Glomerular endothelial cell (primary cell): ENCODE measurements at regions not wholly inside any gene's neighbourhood (a gene's known extent, or its start where the extent isn't known, plus 50 kb on each side); places are given as distances from the start of the nearest gene placed in this dataset.

Experiments used
- DNase-seq: peaks from one replicate; pipeline ENCODE4 v3.0.0-alpha.2; 2011; ENCODE audit warnings: low read depth, low spot score; ENCODE audit errors: extremely low read depth

DNA sequence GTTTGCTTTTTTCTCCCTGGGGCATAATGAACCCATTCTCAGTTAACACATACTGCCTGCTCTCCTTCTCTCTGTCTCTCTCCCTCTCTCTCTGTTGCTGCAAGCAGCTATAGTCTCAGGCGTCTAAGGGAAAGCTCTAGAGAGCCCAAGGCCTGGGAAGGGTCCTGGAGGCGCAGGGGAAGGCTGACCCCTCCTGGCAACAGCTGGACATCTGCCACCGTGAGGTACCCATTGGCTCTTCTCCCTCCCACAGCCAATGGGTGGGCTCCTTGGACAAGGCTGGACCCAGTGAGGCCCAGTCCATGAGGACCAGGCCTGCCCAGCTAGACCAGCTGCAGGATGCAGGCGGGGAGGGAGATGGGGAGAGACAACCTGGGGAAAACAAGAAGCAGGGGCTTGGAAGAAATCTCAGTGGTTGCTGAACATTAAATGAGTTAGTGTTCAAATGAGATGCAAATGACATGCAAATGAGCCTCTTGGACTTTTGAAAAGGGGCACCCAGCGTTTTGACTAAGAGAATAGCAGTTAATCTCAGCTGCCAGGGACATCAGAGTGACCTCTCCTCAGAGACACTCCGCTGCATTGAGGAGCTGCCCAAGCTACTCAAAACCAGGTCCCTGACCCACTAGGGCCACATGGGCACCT lies 349.7 kb downstream of the BUD13 start:
- DNase-seq, result no peak

DNA sequence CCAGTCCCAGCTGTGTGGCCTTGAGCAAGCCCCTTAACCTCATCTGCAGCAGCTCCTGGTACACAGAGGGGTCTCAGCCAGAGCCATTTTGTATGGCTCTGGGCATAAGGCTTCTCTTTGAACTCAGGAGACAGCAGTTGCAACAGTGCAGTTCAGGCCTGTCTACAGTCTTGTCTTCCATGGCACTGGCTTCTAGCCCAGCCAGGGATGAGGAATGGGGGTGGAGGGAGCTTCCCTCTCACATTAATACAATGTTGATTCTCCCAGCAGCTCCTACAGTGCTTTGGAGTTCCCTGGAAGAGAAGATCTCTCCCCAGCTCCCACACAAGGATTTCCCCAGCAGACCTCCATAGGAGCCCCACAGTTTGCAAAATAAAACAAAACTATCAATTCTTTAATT lies 350.2 kb downstream of the BUD13 start:
- DNase-seq, result no peak

DNA sequence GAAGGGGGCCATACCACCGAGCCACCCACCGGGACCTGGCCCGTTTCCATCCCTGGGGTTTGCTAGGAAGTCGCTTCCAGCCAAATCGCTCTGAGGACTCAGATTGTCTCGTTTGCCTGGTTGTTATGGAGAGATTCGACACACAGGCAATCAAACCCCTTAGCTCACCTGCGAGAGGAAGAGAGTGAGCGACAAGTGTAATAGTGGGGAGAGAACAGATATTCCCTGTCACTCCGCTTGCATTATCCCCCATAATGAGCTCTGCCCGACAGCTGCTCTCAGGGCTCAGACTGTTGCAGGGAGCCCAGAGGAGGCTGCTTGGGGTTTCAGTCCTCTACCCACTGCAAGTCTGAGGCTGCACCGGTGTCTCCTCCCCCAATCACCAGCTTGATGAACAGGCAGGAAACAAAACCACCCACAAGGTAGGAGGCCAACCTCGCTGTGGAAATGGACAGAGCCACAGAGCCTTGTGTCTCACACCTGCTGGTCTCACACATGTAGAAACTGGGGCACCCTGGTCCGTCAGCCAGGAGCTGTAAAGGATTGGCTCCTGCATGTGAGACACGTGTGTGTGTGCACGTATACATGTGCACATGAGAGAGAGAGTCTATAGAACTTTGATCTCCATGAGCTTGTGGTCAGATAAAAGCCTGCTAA lies 351.1 kb downstream of the BUD13 start:
- no peak for DNase-seq

DNA sequence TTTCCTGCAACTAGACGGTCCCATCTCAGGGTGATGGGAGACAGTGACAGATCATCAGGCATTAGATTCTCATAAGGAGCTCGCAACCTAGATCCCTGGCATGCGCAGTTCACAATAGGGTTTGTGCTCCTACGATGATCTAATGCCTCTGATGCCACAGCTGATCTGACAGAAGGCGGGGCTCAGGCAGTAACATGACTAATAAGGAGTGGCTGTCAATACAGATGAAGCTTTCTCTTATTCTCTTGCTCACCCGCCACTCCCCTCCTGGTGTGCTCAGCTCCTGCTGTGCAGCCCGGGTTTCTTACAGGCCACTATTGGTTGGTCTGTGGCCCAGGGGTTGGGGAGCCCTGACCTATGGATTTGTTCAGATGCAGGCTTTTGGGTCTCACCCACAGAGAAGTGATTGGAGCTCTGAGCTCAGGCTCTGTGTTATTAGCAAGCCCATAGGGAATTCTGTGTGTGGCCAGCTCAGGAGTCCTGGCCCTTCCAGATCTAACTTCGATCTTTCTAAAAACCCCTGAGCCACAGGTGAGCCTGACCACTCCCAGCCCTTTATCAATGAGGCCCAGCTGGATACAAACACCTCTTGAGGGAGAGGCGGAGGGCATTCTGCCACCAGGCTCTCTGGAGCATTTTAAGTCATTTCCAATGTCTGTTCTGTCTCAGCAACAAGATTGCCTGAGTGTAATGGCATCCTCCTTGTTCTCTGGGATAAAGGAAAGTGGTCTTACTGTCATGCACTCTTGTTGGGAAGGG lies 351.8 kb downstream of the BUD13 start:
- no peak for DNase-seq

DNA sequence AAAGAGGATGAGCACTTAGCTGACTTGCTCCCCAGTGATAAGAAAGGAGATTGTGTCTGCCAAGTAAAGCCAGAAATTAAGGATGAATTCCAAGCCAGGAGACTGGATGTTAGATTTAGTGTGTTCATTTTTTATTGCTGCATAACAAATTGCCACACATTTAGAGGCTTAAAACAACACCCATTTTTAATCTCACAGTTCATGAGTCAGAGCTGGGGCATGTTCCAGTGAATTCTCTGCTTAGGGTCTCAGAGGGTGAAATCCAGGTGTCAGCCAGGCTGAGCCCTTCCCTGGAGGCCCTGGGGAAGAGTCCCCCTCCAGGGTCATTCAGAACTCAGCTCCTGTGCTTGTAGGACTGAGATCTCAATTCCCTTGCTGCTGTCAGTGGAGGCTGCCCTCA lies 352.8 kb downstream of the BUD13 start:
- DNase-seq, result no peak

DNA sequence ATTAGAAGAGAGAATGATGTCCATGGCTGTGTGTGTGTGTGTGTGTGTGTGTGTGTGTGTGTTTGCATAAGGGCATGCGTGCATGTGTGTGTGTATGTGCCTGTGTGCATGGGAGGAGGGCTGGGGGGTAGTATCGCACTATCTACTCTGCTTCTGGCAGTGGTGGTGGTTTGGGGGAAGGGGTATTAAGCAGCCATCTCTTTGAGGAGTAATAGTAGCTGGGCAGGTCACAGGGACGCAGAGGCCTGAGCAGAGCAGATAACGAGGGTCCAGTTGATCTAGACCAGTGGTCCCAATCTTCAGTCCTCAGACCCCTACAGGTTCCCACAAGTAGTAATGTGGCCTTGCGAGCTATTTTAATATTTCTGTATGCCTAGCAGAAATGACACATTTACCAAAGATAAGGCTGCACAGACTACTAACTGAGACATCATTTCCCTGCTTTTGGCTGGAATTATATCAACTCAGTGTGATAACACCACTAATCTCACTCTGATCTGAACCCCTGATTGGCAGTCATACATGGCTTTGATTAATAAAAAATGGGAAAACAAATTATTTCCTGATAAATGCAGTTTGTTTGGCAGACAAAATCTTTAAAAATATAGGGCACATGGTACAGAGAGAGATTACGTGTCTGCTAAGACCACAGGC lies 354.3 kb downstream of the BUD13 start:
- DNase-seq, result no peak

DNA sequence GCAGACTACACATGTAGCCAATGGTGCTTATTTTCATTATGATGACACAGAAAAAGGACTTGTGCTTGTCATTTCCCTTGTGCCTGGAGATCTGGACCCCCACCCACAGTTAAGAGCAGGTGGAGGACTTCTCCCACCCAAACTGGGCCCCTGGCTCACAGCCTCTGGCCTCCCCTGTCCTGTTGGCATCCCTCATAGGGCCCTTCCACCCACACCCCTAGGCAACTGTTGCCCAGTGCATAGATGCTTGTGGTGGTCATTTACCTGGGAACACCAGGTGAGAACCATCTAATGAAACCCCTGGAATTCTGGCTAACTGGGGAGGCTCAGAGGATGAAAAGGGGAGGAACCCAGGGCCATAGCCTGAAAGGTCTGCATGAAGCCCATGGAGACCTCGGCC lies 355.9 kb downstream of the BUD13 start:
- no peak for DNase-seq

DNA sequence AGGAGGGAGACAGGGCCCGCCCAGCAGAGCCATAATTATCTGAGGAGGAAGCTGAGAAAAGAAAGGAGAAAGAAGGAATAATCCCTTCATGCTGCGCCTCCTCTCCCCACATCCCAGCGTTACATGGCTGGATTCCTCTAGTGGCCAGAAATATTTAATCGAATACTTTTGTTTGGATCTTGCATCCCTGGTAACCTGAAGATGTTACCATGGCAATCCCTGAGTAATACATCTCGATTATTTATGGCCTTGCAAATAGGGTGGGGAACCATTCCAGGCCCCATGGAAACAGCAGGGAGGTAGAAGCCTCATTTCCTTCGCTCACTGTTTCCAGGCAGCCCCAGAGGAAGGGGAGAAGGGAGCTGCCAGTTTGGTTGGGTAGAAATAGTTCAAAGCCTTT lies 357.7 kb downstream of the BUD13 start:
- no peak for DNase-seq

DNA sequence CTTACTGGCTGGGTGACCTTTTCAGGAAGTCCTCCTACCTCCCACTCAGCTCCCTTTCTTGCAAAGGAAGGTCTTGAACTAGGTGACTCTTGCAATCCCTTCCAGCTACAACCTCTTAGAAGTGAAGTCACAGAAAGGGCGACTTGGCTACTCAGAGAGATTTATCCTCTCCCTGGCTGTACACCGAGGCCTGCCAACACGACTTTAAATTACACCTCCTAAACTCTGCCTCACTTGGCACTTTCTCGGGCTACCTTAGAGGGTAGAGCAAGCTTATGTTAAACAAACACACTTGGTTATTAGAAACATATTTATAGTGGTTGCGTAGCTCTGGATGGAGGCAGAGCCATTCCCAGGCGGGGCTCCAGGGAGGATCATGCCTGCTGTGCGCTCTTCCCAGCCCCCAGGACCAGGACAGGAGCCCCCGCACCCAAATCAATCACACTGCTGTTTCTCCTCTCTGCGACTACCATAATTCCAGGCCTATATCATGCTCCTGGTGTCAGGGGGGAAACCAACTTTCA lies 358.4 kb downstream of the BUD13 start:
- no peak for DNase-seq

DNA sequence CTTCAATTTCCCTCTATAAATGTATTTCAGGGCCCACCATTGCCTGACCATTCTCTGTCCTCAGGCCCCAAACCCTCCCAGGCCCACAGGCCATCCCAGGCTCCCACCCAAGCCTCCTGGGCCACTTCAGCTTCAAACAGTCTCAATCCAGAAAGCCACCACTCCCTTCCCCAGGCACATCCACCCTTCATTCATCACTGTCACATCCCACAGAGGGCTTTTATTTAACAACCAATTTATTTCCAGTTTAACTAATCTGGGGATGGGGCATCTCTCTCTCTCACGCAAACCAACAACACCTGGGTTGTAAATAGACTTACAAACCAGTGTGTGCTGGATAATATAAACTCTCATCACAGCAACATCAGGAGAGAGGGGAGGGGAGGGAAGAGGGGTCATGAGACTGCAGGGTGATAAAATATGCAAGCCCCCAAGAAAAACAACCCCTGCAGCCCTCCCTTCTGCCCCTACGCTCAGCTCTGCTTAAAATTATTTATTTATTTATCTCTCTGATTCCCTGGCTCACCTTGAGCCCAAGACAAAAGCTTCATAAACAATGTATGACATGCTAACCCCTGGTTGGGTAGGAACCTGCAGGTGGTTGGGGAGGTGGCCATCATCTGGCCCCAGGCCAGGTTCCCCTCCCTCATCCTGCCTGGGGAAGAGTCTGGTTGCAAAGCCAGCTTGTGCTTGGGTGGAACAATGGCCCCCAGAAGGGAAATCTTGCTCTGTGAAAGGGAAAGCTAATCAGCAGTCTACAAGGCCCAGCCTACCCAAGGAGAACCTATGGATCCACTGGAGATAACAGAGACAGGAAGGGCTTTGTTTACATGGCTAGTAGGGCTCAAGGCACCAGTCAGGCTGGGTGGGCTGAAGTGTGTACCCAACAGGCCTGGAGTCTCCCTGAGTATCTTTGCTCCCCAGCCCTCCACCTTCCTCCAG lies 359.2 kb downstream of the BUD13 start:
- no peak for DNase-seq

DNA sequence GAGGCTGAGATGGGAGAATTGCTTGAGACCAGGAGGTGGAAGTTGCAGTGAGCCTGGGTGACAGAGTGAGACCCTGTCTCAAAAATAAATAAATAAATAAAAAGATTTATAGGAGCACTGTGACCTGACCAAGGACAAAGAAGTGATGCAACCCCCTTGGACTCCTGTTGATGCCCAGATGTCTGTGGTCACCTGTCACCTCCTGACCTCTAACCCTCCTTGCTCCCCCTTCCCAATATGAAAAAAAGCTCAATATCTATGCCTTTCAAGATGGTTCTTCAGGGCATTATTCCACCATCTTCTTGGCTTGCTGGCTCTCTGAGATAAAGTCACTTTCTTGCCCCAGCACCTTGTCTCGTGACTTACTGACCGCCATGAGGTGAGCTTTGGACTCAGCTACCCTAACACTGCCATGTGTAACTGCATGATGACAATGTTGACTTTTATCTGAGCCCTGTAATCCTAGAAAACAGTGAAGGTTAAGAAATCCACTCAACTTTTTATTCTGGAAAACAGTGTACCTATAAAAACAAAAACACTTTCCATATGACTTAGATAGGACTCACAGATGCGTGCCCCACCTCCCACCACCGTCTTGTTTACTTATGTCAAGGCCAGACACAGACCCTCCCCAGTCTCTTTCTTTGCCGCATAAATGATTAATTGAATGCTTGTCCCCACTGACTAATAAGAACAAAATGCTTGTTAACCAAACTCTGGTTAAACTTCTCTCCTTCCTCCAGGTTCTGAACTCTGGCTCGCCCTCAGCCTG lies 360.5 kb downstream of the BUD13 start:
- no peak for DNase-seq

DNA sequence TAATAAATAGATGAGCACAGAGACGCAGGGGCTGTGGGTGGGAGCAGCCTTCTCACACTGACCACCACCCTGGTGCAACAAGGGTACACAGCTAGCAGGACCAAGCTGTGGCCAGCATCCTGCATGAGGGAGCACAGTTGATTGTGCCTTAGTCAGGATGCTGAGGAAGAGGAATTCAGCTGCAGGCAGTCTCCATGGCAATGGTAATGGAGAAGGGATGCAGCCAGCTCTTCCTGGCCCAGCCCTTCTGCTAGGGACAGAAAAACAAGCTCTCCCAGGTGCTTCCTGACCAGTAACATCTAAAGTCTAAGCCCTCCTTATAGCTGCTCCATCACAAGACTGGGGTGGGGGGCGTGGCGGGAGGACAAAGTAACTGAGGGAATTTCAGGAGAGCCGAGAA lies 363.5 kb downstream of the BUD13 start:
- DNase-seq, result no peak

DNA sequence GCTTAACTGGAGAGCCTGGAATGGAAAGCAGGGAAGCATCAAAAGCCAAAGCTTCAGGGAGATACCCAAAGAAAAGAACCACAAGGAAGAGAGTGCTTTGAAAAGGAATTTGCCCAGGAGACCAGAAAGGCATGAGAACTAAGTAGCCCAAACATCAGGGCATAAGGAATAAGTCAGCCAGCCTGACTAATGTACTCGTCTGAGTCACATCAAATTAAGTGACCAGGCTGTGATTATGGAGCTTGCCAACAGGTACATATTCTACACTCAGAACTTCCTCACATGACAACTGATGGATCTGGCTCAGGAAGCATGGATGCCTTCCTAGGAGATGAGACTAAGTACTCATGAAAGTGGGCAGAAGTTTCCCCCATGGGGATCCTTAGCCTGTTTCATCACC lies 366.7 kb downstream of the BUD13 start:
- DNase-seq, result no peak

DNA sequence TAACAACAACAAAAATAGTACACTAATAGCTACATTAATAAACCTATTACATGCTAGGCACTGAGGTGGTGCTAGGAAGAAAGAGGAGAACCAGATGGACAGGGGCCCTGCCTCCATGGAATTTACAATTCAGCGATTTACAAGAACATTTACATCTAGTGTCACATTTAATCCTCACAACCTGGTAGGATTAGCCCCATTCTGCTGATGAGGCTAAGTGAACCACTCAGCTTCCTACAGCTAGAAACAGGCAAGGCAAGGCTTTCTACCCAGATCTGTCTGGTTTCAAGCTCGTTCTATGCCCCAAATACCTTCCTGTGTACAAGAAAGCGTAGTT lies 368.4 kb downstream of the BUD13 start:
- DNase-seq, result no peak

DNA sequence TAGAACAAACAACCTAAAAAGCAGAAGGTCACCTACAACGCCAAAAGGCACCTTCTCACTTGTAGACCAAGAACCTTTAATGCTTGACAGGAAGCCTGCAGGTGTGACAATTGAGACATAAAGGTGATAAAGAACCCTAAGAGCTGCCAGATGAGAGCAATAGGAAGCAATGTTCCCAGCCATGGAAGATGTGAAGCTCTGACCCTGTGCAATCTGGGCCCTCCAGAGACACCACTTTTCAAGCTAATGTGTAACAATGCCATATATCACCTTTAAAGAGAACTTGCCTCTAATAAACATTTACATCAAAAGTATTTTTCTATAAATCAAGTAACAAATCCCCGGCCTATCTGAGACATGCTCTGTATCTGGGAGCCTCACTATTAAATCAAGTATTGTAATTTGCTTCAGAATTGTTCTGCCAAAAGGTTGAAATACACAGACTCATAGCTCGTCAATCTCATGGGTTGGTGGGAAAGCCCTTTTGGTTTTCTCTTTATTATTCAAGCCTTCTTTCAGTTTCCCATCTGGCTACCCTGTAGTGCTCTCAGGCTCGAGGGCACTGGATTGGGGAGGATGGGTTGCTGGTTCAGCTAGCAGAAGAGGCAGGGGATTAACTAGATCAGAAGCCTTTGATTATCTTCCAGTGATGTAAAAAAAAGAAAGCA lies 368.9 kb downstream of the BUD13 start:
- no peak for DNase-seq

DNA sequence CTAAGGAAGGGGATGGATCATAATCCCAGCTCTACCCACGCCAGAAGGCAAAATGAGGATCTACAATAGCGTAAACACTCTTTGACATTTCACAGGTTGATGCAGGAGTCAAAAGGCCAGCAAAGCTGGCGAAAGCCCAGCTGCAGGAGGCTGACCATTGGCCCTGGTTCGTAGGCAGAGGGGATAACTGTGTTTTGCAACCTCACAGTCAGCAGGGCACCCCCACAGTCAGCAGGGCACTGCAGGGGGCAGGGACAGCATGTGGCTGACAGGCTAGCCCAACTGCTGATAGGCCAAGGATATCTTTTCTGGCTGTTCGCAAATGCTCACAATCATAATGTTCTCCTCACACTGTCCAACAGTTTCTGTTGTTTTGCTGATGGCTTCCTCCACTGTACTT lies 372.7 kb downstream of the BUD13 start:
- DNase-seq, result no peak

DNA sequence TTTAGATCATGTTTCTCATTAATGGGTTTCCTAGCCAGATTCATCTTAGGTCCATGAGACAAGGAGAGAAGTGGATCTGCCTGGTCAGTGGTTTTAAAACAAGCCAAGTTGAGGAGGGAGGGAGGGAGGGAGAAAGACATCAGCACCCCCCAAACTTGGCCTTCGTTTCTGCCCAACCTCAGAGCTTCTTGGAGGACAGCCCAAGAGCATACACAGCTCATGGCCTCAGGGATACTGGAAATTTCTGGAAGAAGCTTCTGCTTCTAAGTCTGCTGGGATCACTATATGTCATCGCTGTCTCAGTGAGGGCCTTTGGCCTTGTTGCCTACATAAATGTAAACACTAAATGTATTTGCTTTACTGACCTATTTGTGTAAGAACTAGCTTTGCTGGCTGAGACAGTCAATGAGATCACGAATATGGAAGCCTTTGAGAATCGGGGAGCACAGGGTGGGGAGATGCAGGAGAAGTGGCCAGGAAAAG lies 375.1 kb downstream of the BUD13 start:
- DNase-seq, result no peak

DNA sequence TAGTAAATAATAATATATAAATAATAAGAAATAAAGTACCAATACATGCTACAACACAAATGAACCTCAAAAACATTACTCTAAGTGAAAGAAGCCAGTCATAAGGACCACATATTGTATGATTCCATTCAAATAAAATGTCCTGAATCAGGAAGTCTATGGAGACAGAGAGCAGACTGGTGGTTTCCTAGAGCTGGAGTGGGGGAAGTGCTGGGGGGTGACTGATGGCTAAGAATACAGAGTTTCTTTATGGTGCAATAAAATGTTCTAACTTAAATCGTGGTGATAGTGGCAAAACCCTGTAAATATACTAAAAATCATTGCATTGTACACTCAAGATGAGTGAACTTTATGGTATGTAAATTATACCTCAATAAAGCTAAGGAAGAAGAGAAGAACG lies 376.5 kb downstream of the BUD13 start:
- DNase-seq, result no peak

DNA sequence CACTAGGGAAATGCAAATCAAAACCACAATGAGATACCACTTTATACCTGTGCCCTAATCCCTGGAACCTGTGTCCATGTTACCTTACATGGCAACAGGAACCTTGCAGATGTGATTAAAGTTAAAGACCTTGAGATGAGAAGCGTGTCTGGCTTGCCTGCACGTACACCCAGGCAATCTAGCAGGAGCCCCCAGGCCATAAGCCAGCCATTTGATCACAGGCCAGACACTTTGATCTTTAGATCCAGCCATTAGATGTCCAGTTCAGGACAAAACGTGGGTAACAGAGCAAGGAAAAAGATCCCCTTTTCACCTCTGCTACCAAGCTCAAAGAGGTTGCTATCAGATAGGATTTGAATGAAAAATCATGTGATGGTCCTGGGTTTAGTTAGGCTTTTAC lies 378.8 kb downstream of the BUD13 start:
- DNase-seq, result no peak
